HEK293 (cell line): ENCODE measurements at regions not wholly inside any gene's neighbourhood (a gene's known extent, or its start where the extent isn't known, plus 50 kb on each side); places are given as distances from the start of the nearest gene placed in this dataset.

Source experiments
- REST ChIP-seq: fragments of 450-650 bp; formaldehyde crosslinking; IDR thresholded peaks from 2 replicates; pipeline ENCODE4 v1.5.1; 2016; ENCODE audit warnings: missing biosample characterization, missing genetic modification characterization
- ZBTB21 ChIP-seq: fragments of 450-650 bp; formaldehyde crosslinking; IDR thresholded peaks from 2 replicates; pipeline ENCODE4 v1.5.1; 2017; ENCODE audit warnings: missing biosample characterization, missing genetic modification characterization
- ZFP69B ChIP-seq: fragments of 450-650 bp; formaldehyde crosslinking; IDR thresholded peaks from 2 replicates; pipeline ENCODE4 v1.5.1; 2016; ENCODE audit warnings: missing biosample characterization, missing genetic modification characterization
- ZNF221 ChIP-seq: fragments of 450-650 bp; formaldehyde crosslinking; IDR thresholded peaks from 2 replicates; pipeline ENCODE4 v1.5.1; 2017; ENCODE audit warnings: missing biosample characterization, missing genetic modification characterization, borderline replicate concordance
- ZSCAN5A ChIP-seq: fragments of 450-650 bp; formaldehyde crosslinking; IDR thresholded peaks from 2 replicates; pipeline ENCODE4 v1.5.1; 2016; ENCODE audit warnings: missing biosample characterization, missing genetic modification characterization
- TF ChIP-seq, protein P1 (sequence below): fragments of 450-650 bp; formaldehyde crosslinking; IDR thresholded peaks from 2 replicates; pipeline ENCODE4 v1.5.1; 2016; ENCODE audit warnings: missing biosample characterization, missing genetic modification characterization
- TF ChIP-seq, protein P2 (sequence below): fragments of 450-650 bp; formaldehyde crosslinking; IDR thresholded peaks from 2 replicates; pipeline ENCODE4 v1.5.1; 2016; ENCODE audit warnings: missing biosample characterization, missing genetic modification characterization

GRCh38 chr2:142758973-142759372 lies 118.5 kb upstream of the KYNU start:
- TF ChIP-seq ZBTB21 (tag by site-specific recombination) = no peak
- TF ChIP-seq, protein P1, sequence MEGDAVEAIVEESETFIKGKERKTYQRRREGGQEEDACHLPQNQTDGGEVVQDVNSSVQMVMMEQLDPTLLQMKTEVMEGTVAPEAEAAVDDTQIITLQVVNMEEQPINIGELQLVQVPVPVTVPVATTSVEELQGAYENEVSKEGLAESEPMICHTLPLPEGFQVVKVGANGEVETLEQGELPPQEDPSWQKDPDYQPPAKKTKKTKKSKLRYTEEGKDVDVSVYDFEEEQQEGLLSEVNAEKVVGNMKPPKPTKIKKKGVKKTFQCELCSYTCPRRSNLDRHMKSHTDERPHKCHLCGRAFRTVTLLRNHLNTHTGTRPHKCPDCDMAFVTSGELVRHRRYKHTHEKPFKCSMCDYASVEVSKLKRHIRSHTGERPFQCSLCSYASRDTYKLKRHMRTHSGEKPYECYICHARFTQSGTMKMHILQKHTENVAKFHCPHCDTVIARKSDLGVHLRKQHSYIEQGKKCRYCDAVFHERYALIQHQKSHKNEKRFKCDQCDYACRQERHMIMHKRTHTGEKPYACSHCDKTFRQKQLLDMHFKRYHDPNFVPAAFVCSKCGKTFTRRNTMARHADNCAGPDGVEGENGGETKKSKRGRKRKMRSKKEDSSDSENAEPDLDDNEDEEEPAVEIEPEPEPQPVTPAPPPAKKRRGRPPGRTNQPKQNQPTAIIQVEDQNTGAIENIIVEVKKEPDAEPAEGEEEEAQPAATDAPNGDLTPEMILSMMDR (tag by site-specific recombination) = no peak
- no peak for TF ChIP-seq ZFP69B (tag by site-specific recombination)
- TF ChIP-seq REST (tag by site-specific recombination) = no peak
- TF ChIP-seq, protein P2, sequence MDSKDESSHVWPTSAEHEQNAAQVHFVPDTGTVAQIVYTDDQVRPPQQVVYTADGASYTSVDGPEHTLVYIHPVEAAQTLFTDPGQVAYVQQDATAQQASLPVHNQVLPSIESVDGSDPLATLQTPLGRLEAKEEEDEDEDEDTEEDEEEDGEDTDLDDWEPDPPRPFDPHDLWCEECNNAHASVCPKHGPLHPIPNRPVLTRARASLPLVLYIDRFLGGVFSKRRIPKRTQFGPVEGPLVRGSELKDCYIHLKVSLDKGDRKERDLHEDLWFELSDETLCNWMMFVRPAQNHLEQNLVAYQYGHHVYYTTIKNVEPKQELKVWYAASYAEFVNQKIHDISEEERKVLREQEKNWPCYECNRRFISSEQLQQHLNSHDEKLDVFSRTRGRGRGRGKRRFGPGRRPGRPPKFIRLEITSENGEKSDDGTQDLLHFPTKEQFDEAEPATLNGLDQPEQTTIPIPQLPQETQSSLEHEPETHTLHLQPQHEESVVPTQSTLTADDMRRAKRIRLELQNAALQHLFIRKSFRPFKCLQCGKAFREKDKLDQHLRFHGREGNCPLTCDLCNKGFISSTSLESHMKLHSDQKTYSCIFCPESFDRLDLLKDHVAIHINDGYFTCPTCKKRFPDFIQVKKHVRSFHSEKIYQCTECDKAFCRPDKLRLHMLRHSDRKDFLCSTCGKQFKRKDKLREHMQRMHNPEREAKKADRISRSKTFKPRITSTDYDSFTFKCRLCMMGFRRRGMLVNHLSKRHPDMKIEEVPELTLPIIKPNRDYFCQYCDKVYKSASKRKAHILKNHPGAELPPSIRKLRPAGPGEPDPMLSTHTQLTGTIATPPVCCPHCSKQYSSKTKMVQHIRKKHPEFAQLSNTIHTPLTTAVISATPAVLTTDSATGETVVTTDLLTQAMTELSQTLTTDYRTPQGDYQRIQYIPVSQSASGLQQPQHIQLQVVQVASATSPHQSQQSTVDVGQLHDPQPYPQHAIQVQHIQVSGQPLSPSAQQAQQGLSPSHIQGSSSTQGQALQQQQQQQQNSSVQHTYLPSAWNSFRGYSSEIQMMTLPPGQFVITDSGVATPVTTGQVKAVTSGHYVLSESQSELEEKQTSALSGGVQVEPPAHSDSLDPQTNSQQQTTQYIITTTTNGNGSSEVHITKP (tag by site-specific recombination) = no peak
- TF ChIP-seq ZNF221 (tag by site-specific recombination) = no peak
- no peak for TF ChIP-seq ZSCAN5A
